ENCODE measurements at regions not wholly inside any gene's neighbourhood (a gene's known extent, or its start where the extent isn't known, plus 50 kb on each side); places are given as distances from the start of the nearest gene placed in this dataset.

DNA sequence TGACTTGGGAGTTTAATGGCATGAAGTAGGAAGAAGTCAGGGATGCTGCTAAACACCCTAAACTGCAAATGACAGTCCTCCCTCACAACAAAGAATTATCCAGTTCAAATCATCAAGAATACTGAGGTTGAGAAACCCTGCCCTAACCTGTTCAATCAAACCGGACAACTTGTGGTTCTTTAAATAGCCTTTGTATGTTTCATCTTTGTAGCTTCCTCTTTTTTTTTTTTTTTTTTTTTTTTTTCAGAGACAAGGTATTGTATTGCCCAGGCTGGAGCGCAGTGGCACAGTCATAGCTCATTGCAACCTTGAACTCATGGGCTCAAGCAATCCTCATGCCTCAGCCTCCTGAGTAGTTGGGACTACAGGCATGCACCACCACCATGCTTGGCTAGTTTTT is 52.5 kb upstream of the TTC29 start:
- no peak for DNase-seq

DNA sequence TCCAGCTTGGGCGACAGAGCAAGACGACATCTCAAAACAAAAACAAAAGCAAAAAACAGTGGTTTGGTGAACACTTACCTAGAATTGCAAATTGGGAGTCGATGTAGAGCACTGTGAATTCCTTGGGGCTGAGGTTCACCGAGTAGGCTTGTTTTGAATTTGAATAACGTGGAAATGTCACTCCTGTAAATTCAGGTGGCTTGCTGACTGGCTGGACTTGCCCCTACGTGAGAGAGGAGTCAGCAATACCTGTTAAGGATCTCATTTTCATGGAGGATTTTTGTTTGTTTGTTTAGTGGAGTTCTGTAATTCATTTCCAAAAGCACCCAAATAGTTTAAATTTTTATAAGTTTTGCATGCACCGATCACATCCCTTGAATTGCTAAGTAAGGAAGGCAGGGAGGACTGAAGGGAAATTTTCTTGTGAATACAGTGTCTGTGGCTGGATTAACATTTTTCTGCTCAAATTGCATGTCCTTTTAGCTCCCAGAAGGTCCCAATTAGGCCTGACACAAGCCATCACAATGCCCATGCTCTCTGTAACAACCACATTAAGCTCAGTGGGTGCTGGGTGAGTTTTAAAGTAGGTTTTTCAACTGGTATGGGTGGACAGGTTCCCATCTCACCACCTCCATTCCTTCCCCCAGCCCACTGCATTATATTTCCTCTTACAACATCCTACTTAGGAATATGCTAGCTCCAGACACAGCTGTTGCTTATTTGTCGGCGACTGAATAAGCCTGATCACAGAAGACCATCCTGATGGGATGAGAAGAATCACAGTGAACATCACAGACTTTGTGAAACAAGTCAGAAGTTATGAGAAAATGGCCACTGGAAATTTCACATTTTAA is 58.5 kb upstream of the TTC29 start:
- no peak for DNase-seq

DNA sequence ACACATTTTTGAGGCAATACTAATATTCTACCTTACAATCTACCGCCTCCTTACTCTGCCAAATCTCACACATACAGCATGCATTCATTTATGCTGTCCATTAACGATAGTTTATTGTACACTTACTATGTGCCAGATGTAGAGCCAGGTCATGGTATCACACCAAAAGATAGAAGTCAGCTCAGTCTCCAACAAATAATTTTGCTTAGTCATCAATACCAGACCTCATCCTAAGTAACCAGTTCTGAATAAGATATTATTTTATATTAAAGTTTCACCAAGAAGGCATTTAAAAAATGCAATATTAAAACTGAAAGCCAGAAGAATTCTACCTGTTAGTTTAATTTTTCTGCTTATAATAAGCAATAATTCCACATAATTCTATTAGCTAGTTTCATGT is 60.6 kb upstream of the TTC29 start:
- DNase-seq = no peak

- no peak for DNase-seq
These were observed 64.2 kb upstream of the TTC29 start for GRCh38 chr4:147009875-147010274.

DNA sequence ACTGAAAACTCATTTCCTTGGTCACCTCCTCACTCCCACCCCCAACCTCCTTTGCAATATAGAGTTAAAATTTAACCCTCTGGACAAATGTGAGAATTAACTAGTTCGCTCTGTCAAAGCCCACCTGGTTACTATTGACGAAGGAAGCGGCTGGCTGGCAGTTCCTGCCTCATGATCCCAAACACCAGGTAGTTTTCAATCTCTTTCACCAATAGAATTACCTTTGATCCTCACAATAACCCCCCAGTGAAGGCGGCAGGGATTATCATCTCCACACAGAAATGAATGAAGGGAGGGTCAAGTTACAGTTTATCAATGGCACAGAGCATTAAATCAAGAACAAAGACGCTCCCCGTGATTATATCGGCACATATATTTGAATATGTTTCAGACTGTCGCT is 65.7 kb upstream of the TTC29 start:
- no peak for DNase-seq

GRCh38 chr4:147012059-147012707 is 66.5 kb upstream of the TTC29 start:
- DNase-seq = no peak

DNA sequence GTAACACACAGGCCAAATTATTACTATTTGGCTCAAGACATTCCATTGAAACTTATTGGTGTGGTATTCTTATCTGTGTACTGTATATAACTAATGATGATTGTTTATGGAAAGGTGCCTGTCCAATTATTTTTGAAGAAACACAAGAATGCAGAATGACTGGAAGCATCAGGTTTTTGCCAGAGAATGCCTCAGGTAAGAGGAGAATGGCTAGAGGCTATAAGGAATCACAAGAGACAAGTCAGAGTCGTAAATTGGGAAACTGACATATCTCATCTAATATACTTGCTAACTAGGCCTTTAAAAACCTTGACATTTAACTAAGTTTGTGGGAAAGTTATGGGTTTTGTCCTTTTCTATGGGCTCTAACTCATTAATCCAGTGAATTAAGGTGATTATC is 69.3 kb upstream of the TTC29 start:
- no peak for DNase-seq

DNA sequence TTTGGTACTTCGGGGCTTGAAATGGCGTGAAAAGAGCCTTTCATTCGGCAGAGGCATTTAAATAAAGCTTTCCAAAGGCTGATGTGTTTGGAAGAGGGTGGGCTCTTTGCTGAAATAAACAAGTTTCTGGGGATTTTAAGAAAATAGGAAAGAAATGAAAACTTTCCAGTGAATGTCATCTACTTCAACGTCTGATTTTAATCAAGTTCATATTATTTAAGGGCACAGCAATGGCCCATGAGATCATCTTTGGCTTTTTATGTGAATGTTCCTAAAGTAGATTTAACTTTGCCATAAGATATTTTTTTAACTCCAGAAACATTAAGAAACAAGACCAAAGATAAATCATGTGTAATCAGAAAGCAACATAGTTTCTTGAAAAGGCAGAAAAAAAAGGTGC is 69.8 kb upstream of the TTC29 start:
- no peak for DNase-seq

DNA sequence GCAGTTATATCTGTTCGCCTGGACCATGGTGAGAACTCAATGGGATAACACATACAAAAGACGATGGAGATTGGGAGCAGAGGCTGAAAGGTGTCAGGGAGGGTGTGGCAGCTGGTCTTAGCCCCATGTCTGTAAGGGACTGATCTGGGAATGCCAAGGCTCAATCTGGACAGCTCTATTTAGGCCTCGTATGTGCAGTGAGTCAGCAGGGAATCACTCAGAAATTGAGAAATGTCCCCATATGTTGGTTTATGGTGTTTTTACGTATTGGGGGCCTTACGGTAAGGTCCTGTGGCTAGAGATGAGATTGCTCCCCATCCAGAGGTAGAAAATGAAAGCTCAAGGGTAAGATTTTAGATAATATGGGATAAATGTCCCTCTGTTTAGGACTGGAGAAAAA is 71.4 kb upstream of the TTC29 start:
- no peak for DNase-seq

DNA sequence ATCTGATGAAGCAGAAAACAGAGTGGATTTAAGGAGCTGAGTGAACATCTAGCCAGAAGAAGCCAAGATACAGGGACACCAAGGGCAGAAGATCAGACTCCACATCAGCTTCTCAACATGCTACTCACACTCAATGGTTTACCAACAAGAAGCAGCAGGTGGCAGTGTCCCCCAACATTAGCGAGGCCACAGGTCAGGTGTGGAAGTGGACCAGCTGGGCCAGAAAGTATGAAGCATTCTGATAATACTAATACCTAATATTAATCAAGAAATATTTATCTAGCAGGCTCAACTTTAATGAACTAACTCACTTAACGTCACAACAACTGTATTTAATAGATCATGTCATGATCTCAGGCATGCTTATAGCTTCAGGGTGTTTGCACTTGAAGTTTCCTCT is 73.4 kb upstream of the TTC29 start:
- DNase-seq = peak; percentile 50

- no peak for DNase-seq
These were observed 74.8 kb upstream of the TTC29 start for GRCh38 chr4:147020456-147020855.

- DNase-seq = no peak
These were observed 79.4 kb upstream of the TTC29 start for GRCh38 chr4:147025042-147025441.

DNA sequence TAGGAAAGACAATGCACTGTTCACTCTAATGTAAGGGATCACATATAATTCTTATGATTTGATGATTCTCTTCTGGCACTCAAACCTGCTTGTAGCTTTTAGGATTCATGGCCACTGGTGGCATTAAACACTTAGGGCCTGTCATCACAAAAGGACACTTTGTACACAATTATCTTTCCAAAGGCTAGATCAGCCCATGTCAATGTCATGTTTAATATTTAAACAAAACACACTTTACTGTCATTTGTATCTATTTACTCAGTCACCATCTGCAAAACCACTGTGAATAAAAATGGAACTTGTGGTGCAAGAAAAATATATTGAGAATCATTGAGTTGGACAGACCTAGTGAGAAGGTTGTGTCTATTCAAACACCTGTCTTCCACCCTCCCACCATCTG is 83.6 kb upstream of the TTC29 start:
- DNase-seq = no peak

DNA sequence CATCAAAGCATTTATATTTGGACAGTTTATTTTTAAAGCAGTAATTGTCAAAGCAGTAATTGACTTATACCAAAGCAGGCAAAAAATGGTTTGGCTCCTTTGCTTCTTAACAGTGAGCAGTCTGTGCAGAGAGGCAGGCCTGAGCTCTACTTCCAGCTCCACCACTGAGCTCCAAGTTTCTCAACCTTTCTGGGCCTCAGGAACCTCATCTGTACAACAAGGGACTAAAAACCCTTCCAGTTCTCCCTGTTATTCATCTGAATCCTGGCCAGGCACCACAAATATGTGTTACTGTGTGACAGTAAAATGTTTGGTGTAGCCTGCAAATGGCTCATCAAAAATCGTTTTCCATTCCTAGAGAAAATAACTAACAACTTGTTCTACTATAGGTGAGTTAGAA is 88.7 kb upstream of the TTC29 start:
- no peak for DNase-seq

DNA sequence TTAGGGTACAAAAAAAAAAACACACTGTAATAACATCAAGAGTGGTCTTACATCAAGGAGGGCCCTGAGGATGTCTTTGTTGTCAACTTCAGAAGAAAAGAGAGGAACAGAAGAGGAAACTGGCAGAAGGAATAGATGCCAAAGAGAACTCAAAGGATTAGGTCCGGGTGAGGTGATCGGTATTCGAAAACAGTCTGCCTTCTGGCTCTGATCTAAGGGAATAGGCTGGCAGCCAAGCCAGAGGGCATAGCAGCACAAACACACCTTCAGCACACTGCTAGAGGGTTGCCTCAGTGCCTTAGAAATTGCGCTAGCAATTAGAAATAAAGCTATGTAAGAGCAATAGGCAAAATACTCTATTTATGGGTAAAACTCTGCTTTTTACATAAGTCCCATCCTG is 91.4 kb upstream of the TTC29 start:
- DNase-seq = no peak

- no peak for DNase-seq
These were observed 94.4 kb upstream of the TTC29 start for GRCh38 chr4:147039976-147040575.

DNA sequence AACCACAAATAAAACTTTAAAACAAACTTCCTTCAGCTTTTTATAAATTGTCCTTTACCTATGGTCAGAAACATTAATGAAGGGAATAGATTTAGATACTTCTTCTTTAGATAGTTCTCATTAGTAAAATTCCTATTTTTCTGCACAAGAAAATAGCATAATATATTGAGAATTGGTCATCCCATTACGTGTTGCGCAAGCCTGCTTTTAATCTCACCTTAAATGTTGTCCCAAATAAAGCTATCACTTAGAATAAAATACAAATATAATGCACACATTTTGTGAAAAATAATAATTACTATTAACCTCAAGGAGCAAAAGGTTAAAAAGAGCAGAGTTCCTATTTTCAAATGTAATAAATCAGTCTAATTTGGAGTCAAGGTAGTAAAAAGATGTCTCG is 95.2 kb upstream of the TTC29 start:
- DNase-seq = no peak

DNA sequence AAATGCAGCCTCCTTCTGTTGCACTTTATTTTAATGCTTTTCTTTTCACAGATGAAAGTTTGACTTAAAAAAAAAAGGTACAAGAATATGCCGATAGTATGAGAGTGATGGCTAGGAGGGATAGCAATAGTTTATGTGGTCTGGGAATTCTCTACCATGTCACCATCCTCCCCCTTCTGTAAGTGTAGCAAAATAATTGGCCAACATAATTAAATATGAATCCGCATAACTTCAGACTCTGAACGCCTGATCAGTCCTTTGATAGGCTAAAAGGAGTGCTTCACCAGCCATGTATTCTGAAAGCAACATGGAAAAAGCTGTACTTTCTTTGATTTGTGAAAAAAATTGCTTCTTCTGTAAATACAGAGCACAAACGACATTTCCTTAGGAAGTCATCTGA is 95.7 kb upstream of the TTC29 start:
- no peak for DNase-seq

GRCh38 chr4:147042046-147042445 is 96.4 kb upstream of the TTC29 start:
- DNase-seq = no peak

DNA sequence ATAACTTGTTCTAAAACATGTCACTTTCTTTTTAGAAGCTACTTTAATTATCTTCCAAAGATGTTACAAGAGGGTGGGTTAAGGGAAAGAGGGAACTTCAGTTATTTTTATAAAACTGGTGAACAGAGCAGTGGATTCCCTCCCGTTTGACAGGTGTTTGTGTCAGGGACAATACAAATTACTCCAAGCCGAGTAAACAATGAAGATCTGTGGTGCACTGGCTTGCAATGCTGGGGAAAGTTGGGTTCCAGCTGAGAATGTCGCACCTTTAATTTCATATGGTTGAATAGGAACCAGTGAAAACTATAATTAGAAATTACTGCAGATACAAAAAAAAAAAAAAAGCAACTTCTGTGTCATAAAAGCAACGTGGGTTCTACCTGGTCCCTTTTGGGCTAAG is 98.6 kb upstream of the TTC29 start:
- DNase-seq = no peak

DNA sequence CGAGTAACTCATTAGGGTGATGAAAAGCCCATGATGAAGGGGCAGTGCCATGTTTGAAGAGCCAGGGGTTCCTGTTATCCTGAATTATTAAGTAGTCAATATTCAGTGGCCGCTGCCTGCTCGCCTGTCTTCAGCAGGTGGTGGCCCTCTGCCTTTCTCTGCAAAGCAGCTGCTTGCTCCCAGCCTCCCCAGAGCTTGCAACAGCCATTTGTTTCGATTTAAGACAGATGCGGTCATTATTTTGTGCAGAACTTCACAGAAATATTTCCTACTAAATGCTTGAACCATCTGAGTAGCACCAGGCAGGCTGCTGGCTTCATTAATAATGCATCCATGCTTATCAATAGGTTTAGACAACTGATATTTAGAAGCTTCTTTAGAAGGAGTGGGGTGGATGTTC is 104.3 kb upstream of the TTC29 start:
- DNase-seq = no peak

GRCh38 chr4:147050356-147050765 is 104.7 kb upstream of the TTC29 start:
- DNase-seq = no peak

- DNase-seq = no peak
These were observed 106.7 kb upstream of the TTC29 start for GRCh38 chr4:147052361-147052760.

GRCh38 chr4:147054228-147054872 is 108.7 kb upstream of the TTC29 start:
- DNase-seq = no peak

Data from activated CD4-positive, alpha-beta T cell treated with anti-CD3 and anti-CD28 coated beads, Interleukin-10, Interleukin-2, amounts not matched to agents 100 ng/mL and 50 ng/mL, durations not matched to agents 16 hours and 8 hours (primary cell).